H1 (cell line): ENCODE measurements at regions not wholly inside any gene's neighbourhood (a gene's known extent, or its start where the extent isn't known, plus 50 kb on each side); places are given as distances from the start of the nearest gene placed in this dataset.

ENCODE experiments used
- CTCF ChIA-PET: fragments of 300-600 bp; sonication (Branson Sonifier 250); formaldehyde crosslinking; loops from one replicate; lab custom pipeline; 2021; ENCODE audit not compliant: partially characterized antibody; lab: Charles Lee
- POLR2A ChIA-PET: fragments of 300-600 bp; sonication (Branson Sonifier 250); formaldehyde crosslinking; loops from one replicate; lab custom pipeline; 2021; ENCODE audit warnings: inconsistent platforms; ENCODE audit not compliant: partially characterized antibody; lab: Charles Lee
- DNase-seq, 2 experiments: peaks; one replicate each; pipeline versions ENCODE4 v3.0.0 to v3.0.0-alpha.2; 2010 to 2022; ENCODE audit warnings: low spot score in 2 of 2, low read depth in 1 of 2, mixed read lengths in 1 of 2
- FAIRE-seq: peaks from 2 replicates; lab custom pipeline; 2011; peaks lifted over from hg19 to GRCh38; lab: Jason Lieb, UNC
- H2AFZ ChIP-seq: 2 replicates; pipeline ENCODE4 v1.8.1; 2012; ENCODE audit warnings: low read length, inconsistent platforms
- H2AK5ac ChIP-seq: 2 replicates; pipeline ENCODE4 v1.6.1; 2013; ENCODE audit warnings: low read depth, low read length
- H2BK120ac ChIP-seq: replicated peaks from 2 replicates; pipeline ENCODE3; 2013; ENCODE audit warnings: low read depth, low read length, inconsistent platforms
- H2BK12ac ChIP-seq: 2 replicates; pipeline ENCODE4 v1.6.1; 2013; ENCODE audit warnings: low read depth, low read length
- H2BK15ac ChIP-seq: 2 replicates; pipeline ENCODE4 v1.6.1; 2013; ENCODE audit warnings: low read length
- H2BK20ac ChIP-seq: 2 replicates; pipeline ENCODE4 v1.6.1; 2013; ENCODE audit warnings: low read length
- H2BK5ac ChIP-seq: 2 replicates; pipeline ENCODE4 v1.6.1; 2013; ENCODE audit warnings: low read depth, low read length
- H3K14ac ChIP-seq: 2 replicates; pipeline ENCODE4 v1.6.1; 2013; ENCODE audit warnings: inconsistent platforms; ENCODE audit not compliant: insufficient read length
- H3K18ac ChIP-seq: 2 replicates; pipeline ENCODE4 v1.6.1; 2013; ENCODE audit warnings: low read length; ENCODE audit errors: extremely low read depth
- H3K23ac ChIP-seq: 2 replicates; pipeline ENCODE4 v1.6.1; 2013; ENCODE audit warnings: inconsistent platforms; ENCODE audit not compliant: insufficient read length
- H3K23me2 ChIP-seq: 2 replicates; pipeline ENCODE4 v1.6.1; 2013; ENCODE audit warnings: low read depth, low read length
- H3K27ac ChIP-seq: 2 replicates; pipeline ENCODE4 v1.6.1; 2011; ENCODE audit warnings: low read depth, low read length, inconsistent platforms
- H3K27me3 ChIP-seq, 4 experiments: replicated peaks in 1 of 4; 1 replicate in 1 of 4; 2 replicates in 3 of 4; pipeline versions ENCODE4 v1.6.1 to v1.8.1; 2011 to 2013; ENCODE audit warnings: low read length in 3 of 4, mild to moderate bottlenecking in 3 of 4, inconsistent platforms in 2 of 4, mixed read lengths in 2 of 4, moderate library complexity in 1 of 4; ENCODE audit not compliant: control insufficient read depth in 3 of 4, insufficient read depth in 3 of 4; ENCODE audit errors: extremely low read depth in 1 of 4
- H3K36me3 ChIP-seq, 4 experiments: 2 replicates each; pipeline versions ENCODE4 v1.6.1 to v1.8.1; 2011 to 2013; ENCODE audit warnings: mild to moderate bottlenecking in 4 of 4, low read length in 3 of 4, moderate library complexity in 2 of 4, control low read depth in 1 of 4, inconsistent platforms in 1 of 4; ENCODE audit not compliant: insufficient read depth in 4 of 4, control insufficient read depth in 2 of 4
- H3K4ac ChIP-seq: replicated peaks from 2 replicates; pipeline ENCODE3; 2013; ENCODE audit warnings: low read length, low read depth, mixed read lengths, inconsistent platforms; ENCODE audit not compliant: insufficient read length
- H3K4me1 ChIP-seq, 4 experiments: replicated peaks in 1 of 4; 1 replicate in 1 of 4; 2 replicates in 3 of 4; pipeline versions ENCODE4 v1.6.1 to v1.8.1; 2011 to 2013; ENCODE audit warnings: low read length in 3 of 4, inconsistent platforms in 2 of 4, mixed read lengths in 1 of 4; ENCODE audit not compliant: insufficient read depth in 4 of 4, control insufficient read depth in 3 of 4
- H3K4me2 ChIP-seq, 2 experiments: 2 replicates each; pipeline versions ENCODE4 v1.6.1 to v1.8.1; 2011 to 2013; ENCODE audit warnings: low read depth in 2 of 2, low read length in 2 of 2, control low read depth in 1 of 2, inconsistent platforms in 1 of 2, mild to moderate bottlenecking in 1 of 2; ENCODE audit not compliant: insufficient read depth in 1 of 2
- H3K4me3 ChIP-seq, 4 experiments: fragments of 200-600, 300-600 bp in 1 of 4; sonication (generic), shearing (Covaris generic), sonication (Bioruptor Twin) in 1 of 4; 2 replicates each; pipeline versions ENCODE4 v1.5.1 to v1.8.1; 2011 to 2016; ENCODE audit warnings: low read length in 4 of 4, low read depth in 3 of 4, control low read depth in 2 of 4, inconsistent platforms in 2 of 4, mild to moderate bottlenecking in 2 of 4, mixed read lengths in 1 of 4, moderate library complexity in 1 of 4; ENCODE audit not compliant: insufficient read depth in 2 of 4; ENCODE audit errors: extremely low read depth in 1 of 4
- H3K56ac ChIP-seq: replicated peaks from 2 replicates; pipeline ENCODE3; 2013; ENCODE audit warnings: low read depth, mild to moderate bottlenecking, mixed read lengths, low read length, inconsistent platforms; ENCODE audit not compliant: insufficient read length
- H3K79me1 ChIP-seq: 2 replicates; pipeline ENCODE4 v1.6.1; 2013; ENCODE audit warnings: low read depth, low read length, control low read depth
- H3K79me2 ChIP-seq, 2 experiments: 2 replicates each; pipeline versions ENCODE4 v1.6.1 to v1.8.1; 2012 to 2013; ENCODE audit warnings: low read length in 2 of 2, mild to moderate bottlenecking in 2 of 2, inconsistent platforms in 1 of 2; ENCODE audit not compliant: insufficient read depth in 2 of 2, control insufficient read depth in 1 of 2
- H3K9ac ChIP-seq, 4 experiments: replicated peaks in 1 of 4; 1 replicate in 1 of 4; 2 replicates in 3 of 4; pipeline versions ENCODE4 v1.6.1 to v1.8.1; 2011 to 2013; ENCODE audit warnings: low read depth in 3 of 4, low read length in 3 of 4, control low read depth in 2 of 4, mild to moderate bottlenecking in 2 of 4, moderate library complexity in 2 of 4, inconsistent platforms in 1 of 4; ENCODE audit errors: extremely low read depth in 1 of 4
- H3K9me3 ChIP-seq, 2 experiments: 2 replicates each; pipeline versions ENCODE4 v1.6.1 to v1.8.1; 2012 to 2013; ENCODE audit warnings: mild to moderate bottlenecking in 2 of 2, moderate library complexity in 2 of 2, control low read depth in 1 of 2, inconsistent platforms in 1 of 2, low read depth in 1 of 2, low read length in 1 of 2, mixed read lengths in 1 of 2; ENCODE audit not compliant: insufficient read depth in 2 of 2
- H4K20me1 ChIP-seq, 2 experiments: replicated peaks in 1 of 2; 2 replicates each; pipeline versions ENCODE3 to v1.8.1; 2011 to 2013; ENCODE audit warnings: inconsistent platforms in 2 of 2, low read length in 2 of 2, mild to moderate bottlenecking in 1 of 2; ENCODE audit not compliant: insufficient read depth in 2 of 2, control insufficient read depth in 1 of 2
- H4K5ac ChIP-seq: 2 replicates; pipeline ENCODE4 v1.6.1; 2013; ENCODE audit warnings: low read length, low read depth, mixed read lengths, inconsistent platforms; ENCODE audit not compliant: insufficient read length
- H4K8ac ChIP-seq: 2 replicates; pipeline ENCODE4 v1.8.0; 2013; ENCODE audit warnings: mild to moderate bottlenecking, moderate library complexity, low read length, inconsistent platforms; ENCODE audit not compliant: insufficient read depth; ENCODE audit errors: extremely low read depth
- H4K91ac ChIP-seq: replicated peaks from 2 replicates; pipeline ENCODE3; 2013; ENCODE audit warnings: low read length, mixed read lengths, inconsistent platforms; ENCODE audit not compliant: insufficient read length
- CTBP2 ChIP-seq: IDR thresholded peaks from 2 replicates; pipeline ENCODE4 v1.7.0; 2011; ENCODE audit warnings: borderline replicate concordance, mild to moderate bottlenecking, moderate library complexity, mixed read lengths, low read length; ENCODE audit not compliant: insufficient read depth, insufficient read length
- HDAC6 ChIP-seq: IDR thresholded peaks from one replicate; pipeline ENCODE4 v1.7.1; 2012; ENCODE audit warnings: low read depth, mild to moderate bottlenecking, inconsistent platforms, low read length, moderate library complexity
- POLR2AphosphoS5 ChIP-seq: IDR thresholded peaks from 2 replicates; pipeline ENCODE4 v1.6.1; 2011; ENCODE audit warnings: low read depth, low read length
- TAF7 ChIP-seq: optimal IDR thresholded peaks from 2 replicates; pipeline ENCODE3; 2011; ENCODE audit warnings: low read depth, mild to moderate bottlenecking, inconsistent platforms, low read length, moderate library complexity, borderline replicate concordance
- TBP ChIP-seq: IDR thresholded peaks from 2 replicates; pipeline ENCODE4 v1.6.1; 2011; ENCODE audit warnings: low read depth, low read length, improper control_type of control experiment
- WGBS, 2 experiments: shearing (Covaris generic) in 1 of 2; methylation state at CpG; one replicate each; pipeline versions ENCODE4 v1.1.6 to v1.1.7; 2013 to 2015; ENCODE audit warnings: low lambda C conversion rate in 2 of 2, mixed read lengths in 2 of 2, inconsistent platforms in 1 of 2, low coverage in 1 of 2, missing lambda C conversion rate in 1 of 2; ENCODE audit not compliant: insufficient replicate concordance in 2 of 2, insufficient coverage in 1 of 2, insufficient read length in 1 of 2; ENCODE audit errors: extremely low coverage in 1 of 2, missing lambda C conversion rate in 1 of 2; 5-methylcytosine and 5-hydroxymethylcytosine counted together

DNA sequence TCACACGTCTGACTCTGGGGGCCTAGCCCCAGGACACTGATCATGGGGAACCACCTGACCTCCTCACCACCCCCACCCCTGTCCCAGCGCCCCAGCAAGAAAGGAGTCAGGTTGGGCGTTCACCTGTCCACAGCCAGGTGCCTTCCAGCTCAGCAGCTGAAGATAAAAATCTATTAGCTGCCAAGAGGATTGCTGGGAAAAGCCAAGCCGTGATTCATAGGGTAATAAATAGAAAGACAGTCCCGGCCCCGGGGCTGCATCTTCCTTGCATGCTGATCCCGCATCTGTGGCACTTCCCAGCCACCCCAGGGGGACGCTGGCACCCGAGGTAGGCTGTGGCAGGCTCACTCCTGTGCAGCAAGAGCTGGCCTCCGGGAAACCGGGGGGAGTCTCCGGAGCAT is 70.2 kb upstream of the NCOR2 start:
- Histone ChIP-seq H3K9ac (no peak overlapping the region), H2AFZ (no peak overlapping the region), H3K27ac (no peak overlapping the region), H4K91ac (no peak overlapping the region), H3K23me2 (no peaks in the 10 kb centered on the region; the same call in 1 of the 2 replicates), H3K18ac (no peak overlapping the region), H2AK5ac (no peak overlapping the region), H3K14ac (no peak overlapping the region), H2BK5ac (0 out of 2 replicates have a peak overlapping the region, but pooled peaks have one; percentile 9), H3K4ac (no peak overlapping the region), H3K79me1 (no peaks in the 10 kb centered on the region), H3K4me3 (no peak overlapping the region), H3K23ac (no peak overlapping the region), H2BK20ac (no peak overlapping the region), H4K8ac (no peak overlapping the region), H3K4me1 (peaks cover 0 to 5% (median under 1%) of the 10 kb centered on the region in 4 experiments; a peak in 5 of 7 replicates), H3K79me2 (no peaks in the 10 kb centered on the region), H2BK12ac (0 out of 2 replicates have a peak overlapping the region, but pooled peaks have one; percentile 17), H2BK15ac (0 out of 2 replicates have a peak overlapping the region, but pooled peaks have one; percentile 65), H3K36me3 (no peaks in the 10 kb centered on the region), H3K56ac (no peak overlapping the region), H2BK120ac (no peak overlapping the region), H3K4me2 (no peak overlapping the region), H3K27me3 (no peaks in the 10 kb centered on the region), H4K5ac (no peak overlapping the region), H4K20me1 (no peaks in the 10 kb centered on the region), H3K9me3 (no peaks in the 10 kb centered on the region)
- 84% methylated on average over 11 of the region's 12 CpGs; no CpG with 5 or more reads in 1 of the 2 experiments for WGBS, 2 experiments
- CTCF ChIA-PET = interaction anchor here (1.4 to 3.0 kb wide), 2 partner anchors 15 to 19 kb away, joined by 3 to 9 read pairs; no protein-coding TSS in a partner anchor
- no peak for TF ChIP-seq CTBP2
- TF ChIP-seq TBP = no peak
- no peak for TF ChIP-seq HDAC6
- no peak for TF ChIP-seq TAF7
- TF ChIP-seq POLR2AphosphoS5 = no peak
- POLR2A ChIA-PET = interaction anchor here (0.6 kb wide), 1 partner anchor 50 kb away, joined by 3 read pairs; no protein-coding TSS in a partner anchor
- FAIRE-seq (no peak), DNase-seq (no peak)
